SH-SY5Y (cell line): ENCODE measurements at regions not wholly inside any gene's neighbourhood (a gene's known extent, or its start where the extent isn't known, plus 50 kb on each side); places are given as distances from the start of the nearest gene placed in this dataset.

Experiments
- GATA2 ChIP-seq: IDR thresholded peaks from 2 replicates; pipeline ENCODE4 v1.6.1; 2011; ENCODE audit warnings: mild to moderate bottlenecking, low read depth, low read length
- GATA3 ChIP-seq: IDR thresholded peaks from 2 replicates; pipeline ENCODE4 v1.6.1; 2011; ENCODE audit warnings: low read depth, mild to moderate bottlenecking, low read length, moderate library complexity

DNA sequence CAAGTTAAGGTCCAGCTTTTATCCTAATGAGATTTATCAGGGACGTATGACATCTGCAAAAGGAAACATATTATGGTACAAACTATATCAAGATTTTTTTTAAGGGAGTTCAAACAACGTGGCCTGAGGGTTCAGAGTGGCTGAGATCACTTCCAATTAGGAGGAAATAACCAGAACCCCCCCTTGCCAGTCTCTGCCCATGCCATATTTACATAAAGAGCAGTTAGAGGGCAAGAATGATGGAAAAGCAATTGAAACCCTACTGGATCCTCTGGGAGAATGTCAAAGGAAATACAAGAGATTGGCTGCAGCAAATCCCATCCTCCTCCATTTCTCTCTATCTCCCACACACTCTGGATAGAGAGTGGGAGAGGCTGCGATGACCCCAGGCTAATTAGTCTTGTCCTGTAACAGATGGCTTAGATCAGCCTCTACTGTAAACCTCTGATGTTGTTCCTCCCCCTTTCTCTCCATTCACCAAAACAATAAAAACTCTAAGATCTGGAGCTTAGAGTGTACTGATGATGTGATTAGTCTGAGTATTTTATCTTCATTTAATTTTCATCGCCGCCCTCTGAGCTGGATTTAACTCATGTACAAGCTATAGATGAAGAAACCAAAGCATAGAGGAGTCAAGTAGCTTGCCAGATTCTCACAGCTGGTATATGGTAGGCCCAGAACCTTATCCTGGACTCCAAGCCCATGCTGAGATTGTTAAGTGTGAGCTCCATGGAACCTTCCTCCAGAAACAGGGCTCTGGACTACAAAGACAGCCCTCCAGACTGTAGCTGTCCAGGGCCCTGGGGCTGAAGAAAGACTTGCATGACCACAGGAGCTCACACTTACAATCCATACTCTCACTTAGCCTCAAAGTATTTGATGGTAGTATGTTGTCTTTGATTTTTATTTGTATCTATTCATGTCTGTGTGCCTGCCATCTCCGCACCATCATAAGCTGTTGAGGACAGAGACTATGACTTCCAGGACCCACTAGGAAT, 54.1 kb upstream of the GNG2 start:
- no peak; the same call in 1 of the 2 replicates for TF ChIP-seq GATA3
- TF ChIP-seq GATA2 = peak; percentile 27; the same call in 1 of the 2 replicates
